Vagina (tissue), 2 donors: ENCODE measurements at regions not wholly inside any gene's neighbourhood (a gene's known extent, or its start where the extent isn't known, plus 50 kb on each side); places are given as distances from the start of the nearest gene placed in this dataset. TPM values are rescaled to one million over a fixed set of nuclear protein-coding genes. Genes with fewer than 3 reads are reported as not detected.

Experiments
- DNase-seq, 2 donors: peaks; one replicate each; pipeline ENCODE4 v3.0.0-alpha.2; 2017; ENCODE audit errors: extremely low spot score in 2 of 2
- H3K27ac ChIP-seq: fragments of 200-600 bp; sonication (generic); one replicate; pipeline ENCODE4 v1.5.1; 2019
- H3K27me3 ChIP-seq: fragments of 200-600 bp; sonication (generic); one replicate; pipeline ENCODE4 v1.5.1; 2019
- H3K36me3 ChIP-seq, 2 donors: fragments of 200-600 bp; sonication (generic); one replicate each; pipeline ENCODE4 v1.5.1; 2017 to 2019
- H3K4me1 ChIP-seq: fragments of 200-600 bp; sonication (generic); one replicate; pipeline ENCODE4 v1.5.1; 2019
- H3K4me3 ChIP-seq, 2 donors: fragments of 200-600 bp; sonication (generic); 1 replicate in 1 of 2; 2 replicates in 1 of 2; pipeline ENCODE4 v1.5.1; 2016 to 2019
- H3K9me3 ChIP-seq: fragments of 200-600 bp; sonication (generic); one replicate; pipeline ENCODE4 v1.5.1; 2019
- POLR2A ChIP-seq, 2 donors: fragments of 450-650 bp; IDR thresholded peaks; one replicate each; pipeline ENCODE4 v1.6.1; 2017; ENCODE audit warnings: antibody characterized with exemption in 2 of 2, mild to moderate bottlenecking in 2 of 2, moderate library complexity in 2 of 2
- POLR2AphosphoS5 ChIP-seq, 2 donors: sonication (generic); formaldehyde crosslinking; IDR thresholded peaks; one replicate each; pipeline ENCODE4 v1.9.0; 2017; ENCODE audit warnings: antibody characterized with exemption in 2 of 2, mild to moderate bottlenecking in 2 of 2, low read depth in 1 of 2; ENCODE audit not compliant: insufficient read depth in 1 of 2
- intact Hi-C: fragments of 100-400 bp; cut with DNase I; formaldehyde crosslinking; loops from one replicate; pipeline ENCODE4 v1.15.1; 2023
- small RNA-seq: library from RNA; depleted of rRNA; stranded (forward); fragments of <200 nt; gene quantifications from one replicate; pipeline ENCODE3, GENCODE V24; 2016
- TF ChIP-seq, protein P1 (sequence below), 3 experiments: fragments of 450-650 bp in 2 of 3; fragments of 200-600 bp in 1 of 3; sonication (generic) in 1 of 3; IDR thresholded peaks; one replicate each; pipeline ENCODE4 v1.5.1; 2017 to 2019; ENCODE audit warnings: antibody characterized with exemption in 3 of 3, mild to moderate bottlenecking in 2 of 3, moderate library complexity in 2 of 3

DNA sequence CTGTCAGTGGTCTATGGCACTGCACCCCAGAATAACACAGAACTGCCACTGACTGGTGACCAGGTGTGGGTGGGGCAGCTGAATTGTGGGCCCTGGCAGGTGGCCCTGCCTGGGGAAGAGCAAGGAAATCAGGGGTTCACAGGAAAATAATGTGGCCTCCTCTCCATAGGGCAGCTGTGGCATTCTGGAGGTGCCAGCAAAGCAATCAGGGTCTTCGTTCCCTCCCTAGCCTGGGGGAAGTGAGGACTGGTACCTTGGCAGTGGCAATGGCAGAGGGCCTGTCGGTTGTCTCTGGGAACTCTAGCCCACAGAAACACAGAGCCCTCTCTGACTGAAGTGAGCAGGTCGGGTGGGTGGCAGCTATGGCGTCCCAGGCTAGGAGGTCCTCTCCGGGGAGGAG is 223.0 kb downstream of the GRIA2 start:
- intact Hi-C loops: no loop called here
- no peaks in the 10 kb centered on the region for H3K27me3 ChIP-seq

DNA sequence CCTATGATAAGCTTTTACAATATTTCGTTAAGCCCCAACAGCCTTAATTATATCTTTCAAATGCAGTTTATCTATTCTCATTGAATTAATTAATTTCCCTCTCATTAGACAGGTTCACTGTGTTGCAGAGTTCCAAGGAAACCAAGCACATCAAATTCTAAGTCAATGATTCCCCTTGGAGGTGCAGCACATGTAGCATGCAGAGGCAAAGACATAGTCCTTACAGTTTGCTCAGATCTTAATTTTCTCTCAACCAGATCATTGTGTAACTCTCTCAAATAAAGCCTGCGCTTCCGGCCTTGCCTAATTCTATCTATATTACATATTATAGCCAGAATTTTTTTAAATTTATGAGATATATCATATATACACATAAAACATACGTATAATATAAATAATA is 205.4 kb downstream of the GRIA2 start:
- no peak for TF ChIP-seq POLR2AphosphoS5 (IDR thresholded peaks at IDR 0.05; ENCODE audit: insufficient read depth in 1 of 2, low read depth in 1 of 2)
- no peak for TF ChIP-seq POLR2A (IDR thresholded peaks at IDR 0.05)
- intact Hi-C loops: no loop called here
- Histone ChIP-seq H3K4me3 (no peak overlapping the region), H3K27ac (no peak overlapping the region), H3K36me3 (no peaks in the 10 kb centered on the region), H3K27me3 (no peaks in the 10 kb centered on the region), H3K4me1 (no peaks in the 10 kb centered on the region), H3K9me3 (no peaks in the 10 kb centered on the region)
- DNase-seq: no peak

More for the DNA sequence above, 223.0 kb downstream of the GRIA2 start:
- DNase-seq: no peak
- H3K4me3 ChIP-seq: no peak overlapping the region
- H3K9me3 ChIP-seq: no peaks in the 10 kb centered on the region
- H3K4me1 ChIP-seq: no peaks in the 10 kb centered on the region
- TF ChIP-seq POLR2A (IDR thresholded peaks at IDR 0.05) (no peak), POLR2AphosphoS5 (IDR thresholded peaks at IDR 0.05; ENCODE audit: insufficient read depth in 1 of 2, low read depth in 1 of 2) (no peak)
- TF ChIP-seq, protein P1, sequence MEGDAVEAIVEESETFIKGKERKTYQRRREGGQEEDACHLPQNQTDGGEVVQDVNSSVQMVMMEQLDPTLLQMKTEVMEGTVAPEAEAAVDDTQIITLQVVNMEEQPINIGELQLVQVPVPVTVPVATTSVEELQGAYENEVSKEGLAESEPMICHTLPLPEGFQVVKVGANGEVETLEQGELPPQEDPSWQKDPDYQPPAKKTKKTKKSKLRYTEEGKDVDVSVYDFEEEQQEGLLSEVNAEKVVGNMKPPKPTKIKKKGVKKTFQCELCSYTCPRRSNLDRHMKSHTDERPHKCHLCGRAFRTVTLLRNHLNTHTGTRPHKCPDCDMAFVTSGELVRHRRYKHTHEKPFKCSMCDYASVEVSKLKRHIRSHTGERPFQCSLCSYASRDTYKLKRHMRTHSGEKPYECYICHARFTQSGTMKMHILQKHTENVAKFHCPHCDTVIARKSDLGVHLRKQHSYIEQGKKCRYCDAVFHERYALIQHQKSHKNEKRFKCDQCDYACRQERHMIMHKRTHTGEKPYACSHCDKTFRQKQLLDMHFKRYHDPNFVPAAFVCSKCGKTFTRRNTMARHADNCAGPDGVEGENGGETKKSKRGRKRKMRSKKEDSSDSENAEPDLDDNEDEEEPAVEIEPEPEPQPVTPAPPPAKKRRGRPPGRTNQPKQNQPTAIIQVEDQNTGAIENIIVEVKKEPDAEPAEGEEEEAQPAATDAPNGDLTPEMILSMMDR (IDR thresholded peaks at IDR 0.05): no peak
- no peak overlapping the region for H3K27ac ChIP-seq
- no peaks in the 10 kb centered on the region for H3K36me3 ChIP-seq

DNA sequence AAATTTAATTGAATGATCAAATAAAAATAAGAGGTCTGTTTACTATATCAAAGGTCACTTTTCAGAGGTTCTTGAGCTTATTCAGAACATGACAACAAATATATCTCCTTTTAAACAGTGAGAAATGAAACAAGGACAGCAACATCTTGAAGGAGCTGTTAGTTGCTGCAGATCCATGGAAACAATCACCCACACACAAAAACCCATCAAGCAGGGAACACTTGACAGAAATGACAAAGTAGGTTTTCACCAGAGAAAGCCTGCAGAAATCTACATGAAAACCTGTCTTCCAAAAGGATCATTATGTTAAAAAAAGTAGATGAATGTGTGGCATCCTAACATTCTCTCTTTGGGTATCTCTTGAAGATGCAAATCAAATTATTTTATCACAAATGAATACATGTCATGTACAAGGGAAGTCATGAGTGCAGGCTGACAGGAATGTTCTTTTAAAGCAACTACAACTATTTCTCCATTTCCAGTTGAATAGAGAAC is 203.0 kb downstream of the GRIA2 start:
- Histone ChIP-seq H3K27ac (no peak overlapping the region), H3K4me3 (no peak overlapping the region), H3K4me1 (no peaks in the 10 kb centered on the region), H3K36me3 (no peaks in the 10 kb centered on the region), H3K27me3 (no peaks in the 10 kb centered on the region), H3K9me3 (no peaks in the 10 kb centered on the region)
- TF ChIP-seq, protein P1 (IDR thresholded peaks at IDR 0.05): no peak
- no peak for TF ChIP-seq POLR2AphosphoS5 (IDR thresholded peaks at IDR 0.05; ENCODE audit: insufficient read depth in 1 of 2, low read depth in 1 of 2)
- no peak for TF ChIP-seq POLR2A (IDR thresholded peaks at IDR 0.05)
- no peak for DNase-seq
- intact Hi-C loops: no loop called here

DNA sequence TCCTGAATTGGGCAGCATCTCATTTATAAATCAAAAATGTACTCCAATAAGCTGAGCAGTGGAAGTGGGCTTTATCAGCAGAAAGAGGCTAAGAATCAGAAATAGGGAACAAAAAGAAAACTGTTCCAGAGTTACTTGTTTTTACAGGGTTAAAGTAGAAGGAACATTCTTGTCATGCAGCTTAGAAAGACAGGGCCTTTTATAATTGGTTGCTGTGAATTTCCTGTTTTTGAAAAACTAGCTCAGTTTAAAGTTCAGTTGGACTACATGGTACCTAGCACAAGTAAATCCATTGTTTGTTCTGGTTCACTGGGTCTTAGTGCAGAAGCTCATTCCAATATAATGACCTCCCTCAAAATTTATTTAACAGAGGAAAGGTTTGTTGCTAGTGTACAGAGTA is 200.8 kb downstream of the GRIA2 start:
- Histone ChIP-seq H3K36me3 (no peaks in the 10 kb centered on the region), H3K4me1 (no peaks in the 10 kb centered on the region), H3K4me3 (no peak overlapping the region), H3K27ac (no peak overlapping the region), H3K27me3 (no peaks in the 10 kb centered on the region), H3K9me3 (no peaks in the 10 kb centered on the region)
- no peak for DNase-seq
- intact Hi-C loops: no loop called here
- TF ChIP-seq POLR2A (IDR thresholded peaks at IDR 0.05) (no peak), POLR2AphosphoS5 (IDR thresholded peaks at IDR 0.05; ENCODE audit: insufficient read depth in 1 of 2, low read depth in 1 of 2) (no peak)
- TF ChIP-seq, protein P1 (IDR thresholded peaks at IDR 0.05): no peak

Small RNAs in the stretch of these regions (small RNA-seq; reads per million reads assigned to genes)
- not detected for gene RF00019
